ENCODE measurements at regions not wholly inside any gene's neighbourhood (a gene's known extent, or its start where the extent isn't known, plus 50 kb on each side); places are given as distances from the start of the nearest gene placed in this dataset.

- Histone ChIP-seq H3K4me1 (no peaks in the 10 kb centered on the region), H3K36me3 (no peaks in the 10 kb centered on the region), H3K27ac (no peak overlapping the region), H3K9me3 (no peaks in the 10 kb centered on the region), H3K27me3 (no peaks in the 10 kb centered on the region), H3K4me3 (replicated peaks in 1 of 3) (no peak overlapping the region)
- DNase-seq = no peak
- TF ChIP-seq POLR2A (IDR thresholded peaks at IDR 0.05) = no peak
- TF ChIP-seq, protein P1, sequence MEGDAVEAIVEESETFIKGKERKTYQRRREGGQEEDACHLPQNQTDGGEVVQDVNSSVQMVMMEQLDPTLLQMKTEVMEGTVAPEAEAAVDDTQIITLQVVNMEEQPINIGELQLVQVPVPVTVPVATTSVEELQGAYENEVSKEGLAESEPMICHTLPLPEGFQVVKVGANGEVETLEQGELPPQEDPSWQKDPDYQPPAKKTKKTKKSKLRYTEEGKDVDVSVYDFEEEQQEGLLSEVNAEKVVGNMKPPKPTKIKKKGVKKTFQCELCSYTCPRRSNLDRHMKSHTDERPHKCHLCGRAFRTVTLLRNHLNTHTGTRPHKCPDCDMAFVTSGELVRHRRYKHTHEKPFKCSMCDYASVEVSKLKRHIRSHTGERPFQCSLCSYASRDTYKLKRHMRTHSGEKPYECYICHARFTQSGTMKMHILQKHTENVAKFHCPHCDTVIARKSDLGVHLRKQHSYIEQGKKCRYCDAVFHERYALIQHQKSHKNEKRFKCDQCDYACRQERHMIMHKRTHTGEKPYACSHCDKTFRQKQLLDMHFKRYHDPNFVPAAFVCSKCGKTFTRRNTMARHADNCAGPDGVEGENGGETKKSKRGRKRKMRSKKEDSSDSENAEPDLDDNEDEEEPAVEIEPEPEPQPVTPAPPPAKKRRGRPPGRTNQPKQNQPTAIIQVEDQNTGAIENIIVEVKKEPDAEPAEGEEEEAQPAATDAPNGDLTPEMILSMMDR (IDR thresholded peaks at IDR 0.05) = no peak
- 85 to 89% methylated on average over 3 of the region's 3 CpGs for WGBS, 2 donors
- intact Hi-C loops (cut with DNase I) = no loop called here
These were observed 1129.5 kb upstream of the MAP3K7 start for GRCh38 chr6:91716361-91716760.

- Histone ChIP-seq H3K9me3 (no peaks in the 10 kb centered on the region), H3K27ac (no peak overlapping the region), H3K36me3 (no peaks in the 10 kb centered on the region), H3K4me3 (replicated peaks in 1 of 3) (no peak overlapping the region), H3K27me3 (no peaks in the 10 kb centered on the region), H3K4me1 (no peaks in the 10 kb centered on the region)
- 90 to 97% methylated on average over 11 of the region's 11 CpGs for WGBS, 2 donors
- intact Hi-C loops (cut with DNase I) = no loop called here
- DNase-seq = no peak
- no peak for TF ChIP-seq POLR2A (IDR thresholded peaks at IDR 0.05)
- TF ChIP-seq, protein P1 (IDR thresholded peaks at IDR 0.05) = no peak
These were observed 1128.4 kb upstream of the MAP3K7 start for GRCh38 chr6:91715171-91715805.

- TF ChIP-seq, protein P1 (IDR thresholded peaks at IDR 0.05) = no peak
- TF ChIP-seq POLR2A (IDR thresholded peaks at IDR 0.05) = no peak
- intact Hi-C loops (cut with DNase I) = no loop called here
These were observed 1127.0 kb upstream of the MAP3K7 start for GRCh38 chr6:91713911-91714310.

DNA sequence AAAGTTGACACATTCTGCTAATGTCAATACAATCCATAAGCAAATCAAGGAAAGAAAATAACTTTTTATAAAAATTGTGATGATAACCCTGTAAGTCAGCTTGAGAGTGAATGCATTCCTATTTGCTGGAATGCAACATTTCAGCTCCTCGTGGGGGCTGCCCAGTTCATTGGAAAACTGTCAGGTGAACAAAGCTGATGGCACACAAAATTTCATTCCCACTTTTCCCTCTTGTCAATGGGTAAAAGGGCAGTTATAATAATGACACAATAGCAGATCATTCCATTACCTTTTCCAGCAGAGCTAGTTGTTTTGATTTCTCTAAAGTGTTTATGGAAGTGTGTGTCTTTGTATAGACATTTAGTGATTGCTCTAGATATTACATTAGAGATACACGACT, 1124.6 kb upstream of the MAP3K7 start:
- no peak overlapping the region for H3K4me3 ChIP-seq (replicated peaks in 1 of 3)
- no peaks in the 10 kb centered on the region for H3K27me3 ChIP-seq
- WGBS, 2 donors = 73 to 77% methylated on average over 2 of the region's 2 CpGs
- TF ChIP-seq, protein P1 (IDR thresholded peaks at IDR 0.05) = no peak
- TF ChIP-seq POLR2A (IDR thresholded peaks at IDR 0.05) = no peak
- H3K36me3 ChIP-seq = no peaks in the 10 kb centered on the region
- H3K4me1 ChIP-seq = no peaks in the 10 kb centered on the region
- H3K27ac ChIP-seq = no peak overlapping the region
- intact Hi-C loops (cut with DNase I) = no loop called here
- no peak for DNase-seq
- H3K9me3 ChIP-seq = no peaks in the 10 kb centered on the region

More at GRCh38 chr6:91713911-91714310, 1127.0 kb upstream of the MAP3K7 start:
- Histone ChIP-seq H3K4me3 (replicated peaks in 1 of 3) (no peak overlapping the region), H3K27me3 (no peaks in the 10 kb centered on the region), H3K36me3 (no peaks in the 10 kb centered on the region), H3K4me1 (no peaks in the 10 kb centered on the region), H3K27ac (no peak overlapping the region), H3K9me3 (no peaks in the 10 kb centered on the region)
- no peak for DNase-seq

- TF ChIP-seq, protein P1 (IDR thresholded peaks at IDR 0.05) = no peak
- TF ChIP-seq POLR2A (IDR thresholded peaks at IDR 0.05) = no peak
- DNase-seq = no peak
- intact Hi-C loops (cut with DNase I) = no loop called here
- no peaks in the 10 kb centered on the region for H3K27me3 ChIP-seq
- WGBS, 2 donors = 76 to 81% methylated on average over 2 of the region's 2 CpGs
- H3K36me3 ChIP-seq = no peaks in the 10 kb centered on the region
- no peaks in the 10 kb centered on the region for H3K4me1 ChIP-seq
- no peak overlapping the region for H3K27ac ChIP-seq
- no peak overlapping the region for H3K4me3 ChIP-seq (replicated peaks in 1 of 3)
- H3K9me3 ChIP-seq = no peaks in the 10 kb centered on the region
These were observed 1123.5 kb upstream of the MAP3K7 start for GRCh38 chr6:91710342-91710741.

Data from thyroid gland (tissue), 4 donors.